Progenitor cell of endocrine pancreas (in vitro differentiated cells): ENCODE measurements at regions not wholly inside any gene's neighbourhood (a gene's known extent, or its start where the extent isn't known, plus 50 kb on each side); places are given as distances from the start of the nearest gene placed in this dataset.

Experiments used
- DNase-seq: peaks from one replicate; pipeline ENCODE4 v3.0.0; 2021; ENCODE audit warnings: low spot score; ENCODE audit not compliant: unreplicated experiment
- H3K27ac Mint-ChIP-seq: 2 replicates; pipeline ENCODE4 v1.8.0; 2021; ENCODE audit warnings: mild to moderate bottlenecking, moderate library complexity, mixed read lengths
- H3K27me3 Mint-ChIP-seq: 2 replicates; pipeline ENCODE4 v1.8.0; 2021; ENCODE audit warnings: mixed read lengths
- H3K36me3 Mint-ChIP-seq: 2 replicates; pipeline ENCODE4 v1.8.0; 2022; ENCODE audit warnings: mixed read lengths; ENCODE audit not compliant: insufficient read depth
- H3K4me1 Mint-ChIP-seq: 2 replicates; pipeline ENCODE4 v1.8.0; 2021; ENCODE audit warnings: low read depth, mixed read lengths
- H3K4me3 Mint-ChIP-seq: 2 replicates; pipeline ENCODE4 v1.8.0; 2021; ENCODE audit warnings: low read depth, mild to moderate bottlenecking, moderate library complexity, mixed read lengths
- H3K9me3 Mint-ChIP-seq: 2 replicates; pipeline ENCODE4 v1.8.0; 2021; ENCODE audit warnings: low read depth, mixed read lengths
- CTCF ChIP-seq: fragments of 200-600 bp; sonication (generic); IDR thresholded peaks from one replicate; pipeline ENCODE4 v1.5.0; 2021; ENCODE audit warnings: antibody characterized with exemption, mild to moderate bottlenecking; ENCODE audit not compliant: unreplicated experiment

GRCh38 chr18:28846958-28847357, 670.0 kb upstream of the CDH2 start:
- no peak for TF ChIP-seq CTCF
- H3K27ac Mint-ChIP-seq = no peak overlapping the region

GRCh38 chr18:28837100-28837499, 660.2 kb upstream of the CDH2 start:
- DNase-seq = no peak
- no peak overlapping the region for H3K27ac Mint-ChIP-seq
- no peak overlapping the region for H3K4me3 Mint-ChIP-seq
- H3K27me3 Mint-ChIP-seq = no peaks in the 10 kb centered on the region
- TF ChIP-seq CTCF = no peak
- H3K36me3 Mint-ChIP-seq = no peaks in the 10 kb centered on the region
- no peaks in the 10 kb centered on the region for H3K4me1 Mint-ChIP-seq
- no peaks in the 10 kb centered on the region for H3K9me3 Mint-ChIP-seq

More at GRCh38 chr18:28846958-28847357, 670.0 kb upstream of the CDH2 start:
- no peak for DNase-seq
- H3K36me3 Mint-ChIP-seq = no peaks in the 10 kb centered on the region
- H3K9me3 Mint-ChIP-seq = peaks cover 19% of the 10 kb centered on the region
- H3K4me1 Mint-ChIP-seq = no peaks in the 10 kb centered on the region
- H3K4me3 Mint-ChIP-seq = no peak overlapping the region
- no peaks in the 10 kb centered on the region for H3K27me3 Mint-ChIP-seq

GRCh38 chr18:28834889-28835288, 658.0 kb upstream of the CDH2 start:
- Mint-ChIP-seq H3K27ac (no peak overlapping the region), H3K9me3 (no peaks in the 10 kb centered on the region), H3K36me3 (no peaks in the 10 kb centered on the region), H3K27me3 (no peaks in the 10 kb centered on the region), H3K4me1 (no peaks in the 10 kb centered on the region), H3K4me3 (no peak overlapping the region)
- DNase-seq = no peak
- no peak for TF ChIP-seq CTCF

- Mint-ChIP-seq H3K4me3 (no peak overlapping the region), H3K27ac (no peak overlapping the region), H3K9me3 (no peaks in the 10 kb centered on the region), H3K36me3 (no peaks in the 10 kb centered on the region), H3K27me3 (no peaks in the 10 kb centered on the region), H3K4me1 (peaks cover 2% of the 10 kb centered on the region)
- TF ChIP-seq CTCF = no peak
- DNase-seq = no peak
Measured at GRCh38 chr18:28831908-28832307, 655.0 kb upstream of the CDH2 start.

GRCh38 chr18:28831476-28831875, 654.5 kb upstream of the CDH2 start:
- Mint-ChIP-seq H3K4me3 (no peak overlapping the region), H3K9me3 (no peaks in the 10 kb centered on the region), H3K4me1 (peaks cover 2% of the 10 kb centered on the region), H3K27me3 (no peaks in the 10 kb centered on the region), H3K36me3 (no peaks in the 10 kb centered on the region), H3K27ac (no peak overlapping the region)
- TF ChIP-seq CTCF = no peak
- DNase-seq = no peak
